NCI-H526 (cell line): ENCODE measurements at regions not wholly inside any gene's neighbourhood (a gene's known extent, or its start where the extent isn't known, plus 50 kb on each side); places are given as distances from the start of the nearest gene placed in this dataset.
"Not testable (repeated sequence)": the region's sequence is repeated elsewhere in the genome, so short reads cannot be mapped to it uniquely, and the experiment has no call there.

Source experiments
- DNase-seq, 2 experiments: peaks; one replicate each; lab custom pipeline; 2025; lab: John Stamatoyannopoulos, UW

DNA sequence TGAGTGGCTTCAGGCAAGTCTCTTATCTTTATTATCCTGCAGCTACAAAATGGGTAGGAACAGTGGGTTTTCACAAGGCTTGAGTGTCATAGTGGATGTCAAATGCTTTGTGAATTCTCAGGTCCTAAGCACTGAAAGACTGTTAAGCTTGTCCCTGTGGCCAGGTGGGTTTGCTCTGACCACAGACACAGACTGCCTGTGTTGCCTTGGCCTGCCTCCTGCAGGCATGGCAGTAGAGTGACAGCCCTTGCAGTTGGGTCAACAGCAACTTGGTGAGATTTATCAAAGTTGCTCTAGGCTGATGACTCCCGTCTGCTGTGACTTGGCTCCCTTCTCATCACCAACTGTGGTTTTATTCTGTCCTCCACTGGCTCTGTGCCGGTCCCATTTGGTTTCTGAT is 520.0 kb upstream of the CCDC196 start:
- DNase-seq = no peak

DNA sequence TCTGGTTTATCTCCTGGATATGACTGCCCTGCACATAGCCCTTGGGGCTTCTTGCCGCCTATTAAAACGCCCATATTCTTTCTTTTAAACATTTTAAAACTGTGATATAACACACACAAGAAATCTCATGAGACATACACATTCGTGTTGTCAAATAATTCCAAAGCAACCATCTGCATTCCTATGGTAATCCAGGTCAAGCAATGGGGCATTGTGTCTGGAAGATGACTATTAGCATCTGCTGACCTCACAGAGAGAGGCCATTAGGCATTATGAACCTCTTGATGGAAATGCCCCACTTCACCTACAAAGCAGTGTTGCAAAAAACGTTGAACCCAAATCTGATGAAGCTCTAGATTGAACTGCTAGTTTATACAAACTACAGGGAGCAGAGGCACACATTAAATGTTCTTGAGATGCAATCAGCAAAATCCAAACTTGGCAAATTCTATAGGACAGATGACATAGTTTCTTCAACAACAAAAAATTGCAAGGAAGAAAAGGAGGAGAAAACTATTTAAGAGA is 513.8 kb upstream of the CCDC196 start:
- DNase-seq = no peak

DNA sequence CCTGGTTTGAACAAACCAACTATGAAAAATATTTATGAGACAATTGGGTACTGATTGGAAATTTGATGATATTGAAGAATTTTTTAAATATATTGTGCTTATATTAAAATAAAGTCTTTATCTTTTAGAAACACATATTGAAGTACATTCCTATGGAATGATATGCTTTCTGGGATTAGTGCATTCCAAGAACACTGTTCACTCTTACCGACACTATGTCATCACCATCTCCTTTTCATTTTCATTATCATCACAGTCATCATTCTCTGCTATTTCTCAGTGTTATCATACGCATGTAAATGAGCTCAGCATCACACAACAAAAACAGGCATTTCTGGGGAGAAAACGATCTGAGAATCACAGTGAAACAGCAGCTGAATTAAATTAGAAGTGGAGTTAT is 513.3 kb upstream of the CCDC196 start:
- DNase-seq = no peak

DNA sequence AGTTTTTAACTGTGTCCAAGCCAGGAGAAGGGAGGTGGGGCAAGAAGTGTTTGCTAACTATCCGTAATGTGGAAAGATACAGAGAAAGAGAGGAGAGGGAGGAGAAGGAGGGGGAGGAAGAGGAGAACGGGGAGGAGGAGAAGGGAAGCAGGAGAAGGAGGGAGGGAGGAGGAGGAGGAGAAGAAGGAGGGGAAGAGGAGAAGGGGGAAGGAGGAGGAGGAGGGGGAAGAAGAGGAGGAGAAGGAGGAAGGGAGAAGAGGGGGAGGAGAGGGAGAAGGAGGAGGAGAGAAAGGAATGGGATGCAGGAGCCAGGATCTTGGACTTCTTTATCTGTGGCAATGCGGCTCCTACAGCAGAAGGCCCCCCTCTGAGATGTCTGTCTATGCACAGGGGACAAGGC is 510.3 kb upstream of the CCDC196 start:
- DNase-seq = no peak

DNA sequence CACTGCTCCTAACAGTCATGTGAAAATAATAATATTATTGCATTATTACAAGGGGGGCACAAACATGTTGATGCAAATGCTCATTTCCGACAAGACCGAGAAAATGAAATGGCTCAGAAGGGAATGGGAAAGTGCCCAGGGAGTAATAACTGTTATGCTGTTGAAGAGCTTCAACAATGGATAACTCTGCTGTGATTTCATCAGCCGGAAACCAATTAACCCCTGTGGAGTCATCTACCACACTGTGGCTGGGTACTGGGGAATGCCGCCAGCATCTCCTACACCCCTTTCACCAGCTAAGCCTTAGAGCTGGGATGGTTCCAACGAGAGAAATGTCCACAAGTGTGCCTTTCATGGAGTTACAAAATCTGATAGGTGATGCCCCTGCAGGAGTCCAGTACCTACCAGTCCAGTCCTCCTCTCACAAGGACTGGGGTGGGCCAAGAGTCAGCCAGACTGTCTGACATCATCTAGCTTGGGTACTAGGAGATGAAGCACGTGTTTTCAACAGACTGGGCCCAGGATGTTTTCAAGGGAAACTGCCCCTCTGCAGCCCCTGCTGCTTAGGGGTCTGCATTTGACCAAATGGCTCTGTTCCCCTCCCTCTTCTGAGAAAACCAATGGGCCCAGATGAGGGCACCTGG is 509.3 kb upstream of the CCDC196 start:
- no peak for DNase-seq

DNA sequence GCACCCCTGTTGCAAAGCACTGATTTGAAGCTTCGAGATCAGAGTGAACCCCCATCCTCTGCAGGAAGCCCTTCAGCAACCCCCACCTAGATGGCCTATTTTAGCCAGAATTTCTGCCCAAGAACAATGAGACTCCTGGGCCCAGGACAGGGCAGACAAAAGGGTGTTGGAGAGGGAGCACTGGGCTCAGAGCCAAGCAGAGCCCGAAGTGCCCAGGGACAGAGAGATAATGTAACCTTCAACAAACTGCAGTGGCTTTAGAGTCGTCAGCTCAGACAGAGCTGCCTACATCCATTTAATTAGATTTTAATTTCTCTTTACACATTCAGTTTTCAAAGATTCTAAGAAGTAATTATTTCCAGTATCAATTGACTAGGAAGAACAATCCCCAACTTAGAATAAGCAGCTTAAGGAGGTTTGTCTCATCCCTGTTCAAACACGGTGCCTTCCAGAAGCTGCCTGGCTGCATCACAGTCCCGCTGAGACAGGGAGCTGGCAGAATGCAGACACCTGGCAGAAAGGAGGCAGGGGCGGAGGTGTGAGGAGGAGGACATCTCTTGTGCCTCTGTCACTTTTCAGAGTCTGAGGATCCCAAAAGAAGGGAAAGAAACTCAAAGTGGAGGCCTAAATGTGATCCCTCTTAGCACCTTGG is 504.9 kb upstream of the CCDC196 start:
- no peak for DNase-seq

DNA sequence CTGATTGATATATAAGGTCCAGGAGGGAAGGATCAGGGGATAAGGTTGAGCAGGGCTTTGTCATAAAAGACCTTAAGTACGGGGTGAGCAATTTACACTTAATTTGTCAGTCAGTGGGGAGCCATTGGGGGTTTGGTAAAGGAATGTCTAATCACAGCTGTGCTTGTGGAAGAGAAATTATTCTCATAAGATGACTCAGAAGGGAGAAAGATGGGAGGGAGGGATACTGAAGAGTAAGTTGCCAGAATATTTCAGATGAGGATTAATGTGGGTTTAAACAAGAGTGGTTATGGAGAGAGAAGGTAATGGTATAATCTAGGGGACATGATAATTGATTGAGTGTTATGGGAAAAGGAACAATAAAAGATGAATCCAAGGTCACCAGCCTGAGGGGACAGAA is 500.1 kb upstream of the CCDC196 start:
- no peak for DNase-seq

DNA sequence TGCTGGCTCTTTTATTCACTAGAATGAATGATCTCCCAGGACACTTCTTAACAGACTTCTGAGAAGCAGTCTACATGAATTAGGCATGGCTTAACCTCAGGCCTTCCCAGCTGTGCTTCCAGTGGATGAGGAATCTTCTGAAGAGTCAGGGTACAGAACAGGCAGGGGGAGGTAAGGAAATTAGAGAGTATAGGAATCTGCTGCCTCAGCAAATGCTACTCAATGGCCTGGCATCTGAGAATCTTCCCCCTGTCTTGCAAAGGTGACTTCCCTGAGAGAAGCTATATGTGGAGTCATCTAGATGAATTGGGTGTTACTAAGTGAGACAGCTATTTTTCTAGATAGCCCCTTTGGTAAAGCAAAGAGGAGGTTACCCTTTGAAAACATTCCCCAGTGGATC is 496.2 kb upstream of the CCDC196 start:
- no peak for DNase-seq

DNA sequence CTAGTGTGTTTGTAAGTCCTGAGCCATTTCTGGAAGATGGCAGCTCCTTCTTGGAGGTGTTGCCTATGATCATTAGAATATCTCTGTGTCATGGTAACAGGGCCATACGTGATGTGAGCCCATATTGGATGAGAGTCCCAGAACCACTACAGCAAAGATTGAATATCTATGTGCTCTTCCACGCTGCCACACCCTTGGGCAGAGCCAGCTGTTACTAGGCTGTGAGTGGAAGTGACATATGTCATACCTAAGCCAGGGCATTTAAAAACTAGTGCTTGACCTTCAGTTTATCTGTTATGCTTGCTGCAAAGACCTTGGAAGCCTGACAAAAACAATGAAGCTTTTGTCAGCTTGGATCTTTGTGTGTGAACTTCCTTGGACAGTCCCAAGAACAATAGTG is 495.1 kb upstream of the CCDC196 start:
- no peak for DNase-seq

DNA sequence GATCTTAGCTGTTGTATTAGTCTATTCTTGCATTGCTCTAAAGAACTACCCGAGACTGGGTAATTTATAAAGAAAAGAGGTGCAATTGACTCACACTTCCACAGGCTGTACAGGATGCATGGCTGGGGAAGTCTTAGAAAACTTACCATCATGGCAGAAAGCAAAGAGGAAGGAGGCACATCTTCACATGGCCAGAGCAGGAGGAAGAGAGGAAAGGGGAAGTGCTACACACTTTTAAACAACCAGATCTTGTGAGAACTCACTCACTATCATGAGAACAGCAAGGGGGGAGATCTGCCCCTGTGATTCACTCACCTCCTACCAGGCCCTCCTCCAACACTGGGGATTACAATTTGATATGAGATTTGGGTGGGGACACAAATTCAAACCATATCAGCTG is 494.2 kb upstream of the CCDC196 start:
- DNase-seq = not testable (repeated sequence)

DNA sequence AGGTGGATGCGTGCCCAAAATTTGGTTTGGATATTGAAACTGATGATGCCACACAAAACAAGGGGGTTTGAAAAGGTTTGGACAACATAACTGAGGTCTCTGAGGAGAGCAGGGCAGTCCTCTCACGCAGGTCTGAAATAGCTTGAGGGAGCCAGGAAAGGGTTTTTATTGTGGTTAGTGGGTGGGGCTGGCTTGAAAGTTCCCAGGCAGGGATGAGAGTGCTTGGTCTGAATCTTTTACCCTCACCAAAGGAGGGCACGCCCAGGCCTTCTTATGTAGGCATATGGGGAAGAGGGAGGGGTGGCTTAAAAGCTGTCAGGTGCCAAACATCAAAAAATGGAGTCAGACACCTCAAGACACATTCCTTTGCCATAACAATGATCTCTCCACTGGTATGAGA is 493.1 kb upstream of the CCDC196 start:
- no peak for DNase-seq

DNA sequence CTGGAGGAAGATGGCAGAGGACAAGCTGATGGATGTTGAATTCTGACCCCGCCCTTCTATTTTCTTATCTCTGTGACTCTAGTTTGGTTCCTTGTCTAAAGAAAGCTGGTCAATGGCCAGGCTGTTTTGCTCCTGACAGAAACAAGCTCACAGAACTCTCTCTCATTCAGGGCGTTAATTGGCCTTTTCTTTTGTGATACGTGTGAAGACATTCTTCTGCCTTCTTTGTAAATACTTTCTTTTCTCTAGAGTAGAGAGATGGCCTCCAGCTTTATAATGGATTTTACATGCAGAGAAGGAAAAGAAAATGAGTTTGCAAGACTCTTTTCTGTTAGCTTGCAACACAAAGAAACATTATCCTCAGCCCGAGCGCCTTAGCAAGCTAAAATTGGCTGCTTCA is 492.2 kb upstream of the CCDC196 start:
- DNase-seq = no peak

DNA sequence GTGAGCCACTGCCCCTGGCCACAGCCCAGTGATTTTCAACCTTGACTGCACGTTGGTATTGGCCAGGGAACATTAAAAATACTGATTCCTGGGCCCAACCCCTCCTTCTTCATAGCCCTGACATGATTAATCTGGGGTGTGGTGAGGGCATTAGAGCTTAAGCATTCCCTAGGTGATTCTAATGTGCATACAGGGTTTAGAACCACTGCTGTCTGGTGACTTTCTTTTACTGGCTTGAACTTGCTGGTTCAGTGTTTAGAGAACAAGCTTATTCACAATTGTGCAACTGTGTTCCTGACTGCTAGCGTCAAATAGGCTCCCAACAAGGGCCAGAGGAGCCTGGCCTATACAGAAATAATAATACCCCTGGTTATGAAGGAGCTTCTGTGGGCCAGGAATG is 488.8 kb upstream of the CCDC196 start:
- no peak for DNase-seq

DNA sequence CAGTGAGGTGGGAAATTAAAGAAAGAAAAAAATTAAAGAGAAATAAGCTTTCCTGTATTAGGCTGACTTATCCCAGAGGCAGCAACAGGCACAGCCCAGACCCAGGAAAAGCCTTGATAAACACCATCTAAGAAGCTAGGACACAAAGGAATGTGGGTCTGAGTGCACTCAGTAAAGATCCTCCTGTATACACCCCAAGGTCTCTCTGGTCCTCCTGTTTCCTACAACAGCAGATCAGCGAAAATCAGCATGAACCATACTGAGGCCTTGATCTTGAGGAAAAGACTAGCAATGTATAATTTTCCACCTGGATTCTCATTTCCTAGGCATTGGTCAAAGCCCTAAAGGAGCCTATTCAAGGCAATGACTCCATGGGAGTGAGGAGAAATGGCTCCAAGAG is 486.3 kb upstream of the CCDC196 start:
- DNase-seq = no peak

DNA sequence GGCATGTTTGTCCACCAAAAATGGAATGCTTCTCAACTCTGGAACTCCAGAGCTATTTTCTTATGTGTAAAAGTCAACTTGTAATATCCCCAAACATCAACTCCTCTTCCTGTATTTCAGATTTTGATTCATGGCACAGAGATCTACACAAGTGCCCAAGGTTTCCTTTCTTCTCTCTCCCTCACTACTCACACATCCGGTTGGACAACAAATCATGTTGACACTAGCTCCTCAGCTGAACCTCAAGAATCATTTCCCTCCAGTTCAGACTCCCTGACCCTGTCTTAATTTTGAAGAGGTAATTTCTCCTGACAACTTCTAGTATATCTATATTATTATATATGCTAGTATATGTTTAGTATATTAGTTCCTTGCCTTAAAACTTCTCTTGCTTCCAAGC is 485.4 kb upstream of the CCDC196 start:
- no peak for DNase-seq

DNA sequence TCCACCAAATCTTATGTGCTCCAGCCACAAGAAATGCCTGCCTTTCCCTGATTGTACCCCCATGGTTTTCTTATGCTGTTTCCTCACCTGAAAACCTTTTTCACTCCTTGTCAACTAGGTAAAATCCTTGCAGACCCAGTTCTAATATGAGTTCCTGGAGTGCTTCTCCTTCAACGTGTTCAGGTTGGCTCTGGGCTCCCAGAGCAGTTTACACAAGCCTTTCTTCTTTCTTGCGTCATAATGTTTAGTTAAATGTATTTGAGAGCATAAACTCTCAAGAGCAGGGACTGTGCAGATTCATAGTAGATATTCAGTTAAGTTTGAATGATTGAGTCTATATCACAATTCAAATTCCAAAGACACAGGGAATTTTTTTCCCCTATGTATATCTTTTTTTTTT is 484.8 kb upstream of the CCDC196 start:
- DNase-seq = no peak

DNA sequence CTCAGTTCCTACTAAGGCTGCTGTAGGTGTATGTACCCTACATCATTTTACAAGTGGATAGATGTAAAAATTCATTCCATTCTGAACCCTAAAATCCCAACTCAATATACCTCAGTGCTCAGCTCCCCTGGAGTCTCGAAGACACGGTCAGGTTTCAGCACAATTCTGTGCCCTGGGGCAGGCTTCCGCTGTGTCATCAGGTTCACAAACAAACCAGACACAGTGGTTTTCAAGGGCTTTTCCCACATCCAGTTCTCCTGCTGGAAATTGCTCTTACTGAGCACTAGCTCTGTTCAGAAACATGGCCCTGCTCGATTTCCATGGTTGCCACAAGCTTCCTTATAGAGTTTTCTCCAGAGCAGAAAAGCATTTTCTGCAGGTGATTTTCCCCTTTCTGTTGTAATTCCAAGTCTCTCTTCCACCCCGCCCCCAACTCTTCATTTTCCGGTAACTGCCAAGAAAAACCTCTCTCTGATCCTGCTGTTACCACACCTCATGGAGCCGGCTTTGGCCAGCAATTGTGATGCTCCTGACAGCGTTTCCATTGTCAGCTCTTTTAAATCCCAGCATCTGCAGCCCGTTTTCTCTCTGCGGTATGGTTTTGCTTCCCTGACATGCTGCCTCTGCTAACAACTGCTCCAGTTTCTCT is 483.0 kb upstream of the CCDC196 start:
- DNase-seq = no peak

DNA sequence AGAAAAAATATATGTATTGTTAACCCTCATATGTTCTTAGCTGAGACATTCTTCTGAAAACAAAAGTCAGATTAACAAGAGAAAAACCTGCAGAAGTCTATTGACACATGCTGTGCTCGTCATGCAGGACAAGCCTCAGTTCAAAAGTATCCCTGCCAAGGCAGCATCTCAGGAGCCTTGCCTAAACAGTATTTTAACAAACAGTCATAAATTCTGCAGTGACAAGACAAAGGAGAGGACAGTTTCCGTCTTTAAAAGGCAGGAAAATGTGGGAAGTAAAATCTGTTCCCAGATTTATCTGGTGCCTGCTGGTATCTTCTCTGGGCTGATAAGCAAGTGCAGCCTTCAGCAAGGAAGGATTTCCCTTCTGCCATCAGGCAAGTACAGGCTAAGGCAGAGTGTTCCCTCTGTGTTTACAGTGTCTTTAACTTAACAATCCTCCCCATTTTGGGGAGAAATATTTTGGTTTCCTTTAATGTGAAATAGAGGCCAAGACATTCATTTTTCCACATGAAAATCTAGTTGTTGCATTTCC is 480.2 kb upstream of the CCDC196 start:
- no peak for DNase-seq

DNA sequence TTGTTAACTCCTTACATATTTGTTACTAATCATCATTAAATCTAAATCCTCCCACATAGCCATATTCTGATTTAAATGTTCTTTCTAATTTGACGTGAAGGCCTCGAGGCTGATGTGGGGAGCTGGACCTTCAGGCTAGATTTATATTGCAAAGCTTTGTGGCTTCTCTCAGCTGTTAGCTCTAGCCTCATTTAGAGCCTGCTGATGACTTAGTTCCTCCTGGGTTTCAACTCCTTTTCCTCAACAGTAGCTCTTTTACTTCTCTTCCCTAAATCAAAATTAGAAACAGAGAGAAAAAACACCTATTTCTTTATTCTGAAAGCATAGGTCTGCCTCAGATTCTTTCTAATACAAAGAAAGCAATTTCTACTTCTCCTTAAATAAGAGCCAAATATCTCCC is 477.5 kb upstream of the CCDC196 start:
- no peak for DNase-seq

DNA sequence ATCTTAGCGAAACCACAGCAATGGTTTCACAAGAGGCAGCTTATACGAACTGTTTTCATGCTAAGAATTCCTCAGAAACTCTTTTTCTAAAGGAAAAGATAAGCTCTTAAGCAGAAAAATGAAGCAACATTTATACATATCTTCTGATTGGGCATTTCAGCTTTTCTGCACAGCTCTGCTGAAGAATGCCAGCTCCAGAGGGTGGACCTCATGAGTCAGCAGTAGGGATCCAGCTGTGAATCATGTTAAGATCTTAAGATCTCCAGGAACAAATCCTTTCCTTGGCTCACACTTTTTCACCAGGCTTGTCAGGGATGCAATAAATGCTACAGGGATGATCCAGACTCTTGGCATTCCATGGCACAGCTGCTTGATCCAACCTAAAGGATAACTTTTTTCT is 477.1 kb upstream of the CCDC196 start:
- no peak for DNase-seq

DNA sequence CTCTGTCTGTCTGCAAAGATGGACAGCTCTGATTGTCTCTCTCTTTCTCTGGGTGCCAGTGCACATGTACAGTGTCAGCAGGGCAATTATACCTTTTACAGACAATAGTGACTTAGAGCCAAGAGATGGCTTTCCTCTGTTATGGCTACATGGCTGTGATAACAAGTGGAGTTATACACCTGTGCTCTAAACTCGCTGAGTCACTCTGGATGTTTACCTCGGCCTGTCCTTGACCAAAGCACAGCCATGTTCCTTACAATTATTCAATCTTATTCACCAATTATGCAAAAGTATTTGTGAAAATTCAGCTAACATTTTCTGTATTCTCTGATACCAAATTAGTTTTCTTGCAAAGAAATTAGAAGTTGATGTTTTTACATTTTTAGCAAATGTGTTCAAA is 475.5 kb upstream of the CCDC196 start:
- DNase-seq = no peak

DNA sequence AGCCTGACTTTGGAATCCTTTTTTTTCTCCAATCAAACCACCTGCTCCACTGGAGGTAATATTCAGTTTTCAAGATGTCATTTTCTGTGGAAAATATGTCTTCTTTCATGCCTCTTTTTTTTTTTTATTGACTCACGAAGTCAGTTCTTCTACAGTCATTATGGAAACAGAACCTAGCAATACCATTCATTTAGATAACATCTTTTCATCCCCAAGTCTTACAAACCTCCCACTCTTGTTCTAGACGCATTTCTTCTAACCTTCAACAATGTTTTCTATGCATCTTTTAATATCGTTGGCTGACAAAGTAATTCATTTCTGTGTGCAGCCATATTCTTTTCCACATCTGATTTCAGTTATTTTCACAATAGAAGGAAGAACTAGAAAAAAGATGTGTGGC is 474.3 kb upstream of the CCDC196 start:
- no peak for DNase-seq

DNA sequence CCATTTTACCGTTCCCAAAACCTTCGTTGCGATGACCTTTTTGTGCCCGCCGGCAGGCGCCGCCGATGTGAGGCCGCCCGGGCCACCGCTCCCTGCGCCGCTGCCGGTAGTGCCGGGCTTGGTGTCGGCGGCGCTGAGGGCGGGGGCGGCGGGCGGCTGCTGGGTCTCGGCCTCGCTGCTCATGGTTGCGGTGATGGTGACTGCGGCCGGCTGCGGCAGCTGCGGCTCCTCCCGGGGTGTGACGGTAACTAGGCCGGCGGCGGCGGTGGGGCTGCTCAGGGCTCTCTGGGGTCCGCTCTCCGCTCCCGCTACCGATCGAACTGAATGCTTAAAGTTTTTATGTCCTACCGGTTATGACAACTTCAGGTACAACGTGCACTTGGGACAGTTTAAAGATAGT is 472.6 kb upstream of the CCDC196 start:
- not testable (repeated sequence) for DNase-seq
